ENCODE measurements at regions not wholly inside any gene's neighbourhood (a gene's known extent, or its start where the extent isn't known, plus 50 kb on each side); places are given as distances from the start of the nearest gene placed in this dataset.

- dilution Hi-C loops (cut with HindIII; ENCODE audit: low sequenced_read_pairs, unreplicated experiment): no loop called here
- POLR2A ChIA-PET (ENCODE audit: unreplicated experiment): no interaction called here
Measured at GRCh38 chr7:21353388-21353780, 74.5 kb upstream of the SP4 start.

More at GRCh38 chr7:21353388-21353780, 74.5 kb upstream of the SP4 start:
- intact Hi-C loops (cut with micrococcal nuclease) (no loop called here), in situ Hi-C loops (cut with MboI; ENCODE audit: low sequenced_read_pairs) (no loop called here)
- Histone ChIP-seq H3K36me3 (ENCODE audit: control insufficient read depth, insufficient read depth, low read length) (no peaks in the 10 kb centered on the region), H2AK5ac (ENCODE audit: low read depth, low read length) (no peak overlapping the region), H3K79me1 (ENCODE audit: low read depth in 1 of 2, low read length in 2 of 2) (no peaks in the 10 kb centered on the region), H3K14ac (replicated peaks; ENCODE audit: low read depth, low read length) (no peak overlapping the region), H4K5ac (ENCODE audit: low read depth, low read length) (no peak overlapping the region), H2AFZ (replicated peaks; ENCODE audit: low read length, poor library complexity) (no peak overlapping the region), H3K9me3 (ENCODE audit: control insufficient read depth, insufficient read depth, low read length) (peaks cover 2% of the 10 kb centered on the region; the same call in 1 of the 2 replicates), H4K20me1 (ENCODE audit: insufficient read depth, low read length) (no peaks in the 10 kb centered on the region), H4K91ac (ENCODE audit: insufficient read depth, low read depth, low read length) (no peak overlapping the region), H2AK9ac (replicated peaks; ENCODE audit: low read depth, low read length, poor library complexity) (no peak overlapping the region), H3K18ac (ENCODE audit: low read depth, low read length) (no peak overlapping the region), H3K9me1 (ENCODE audit: insufficient read depth, low read length) (no peaks in the 10 kb centered on the region), H2BK120ac (ENCODE audit: low read depth, low read length) (no peak overlapping the region), H3K27ac (ENCODE audit: insufficient read depth, low read length) (no peak overlapping the region), H3K56ac (ENCODE audit: extremely low read depth, insufficient read depth, low read length) (no peak overlapping the region), H3K4me1 (ENCODE audit: control insufficient read depth, insufficient read depth, low read length) (no peaks in the 10 kb centered on the region), H3K4me3 (ENCODE audit: insufficient read depth, low read depth, low read length) (no peak overlapping the region), H3K23ac (ENCODE audit: low read depth, low read length) (no peak overlapping the region), H3K27me3 (ENCODE audit: control insufficient read depth, insufficient read depth, low read length) (no peaks in the 10 kb centered on the region), H2BK5ac (ENCODE audit: low read depth, low read length, poor library complexity, severe bottlenecking) (no peak overlapping the region), H2BK15ac (ENCODE audit: low read depth, low read length) (no peak overlapping the region), H3K9ac (ENCODE audit: low read depth, low read length) (no peak overlapping the region), H2BK20ac (ENCODE audit: low read depth, low read length) (no peak overlapping the region), H4K8ac (ENCODE audit: low read depth in 2 of 2, low read length in 2 of 2) (no peak overlapping the region), H3K4me2 (ENCODE audit: low read depth, low read length) (no peak overlapping the region), H3K4ac (ENCODE audit: low read depth, low read length) (no peak overlapping the region)
- WGBS, 2 experiments (ENCODE audit: extremely low coverage in 2 of 2, insufficient read length in 1 of 2): no CpG with 5 or more reads among the region's 4 CpGs
- CTCF ChIA-PET: no interaction called here
- TF ChIP-seq RAD21 (IDR thresholded peaks at IDR 0.05; ENCODE audit: low read length) (no peak), MAFK (IDR thresholded peaks at IDR 0.05; ENCODE audit: low read depth, low read length) (no peak)
- BruUV-seq (replicated peaks): no TSS peak
- ATAC-seq (ENCODE audit: low read depth) (no peak), DNase-seq (no peak)
